ENCODE measurements at regions not wholly inside any gene's neighbourhood (a gene's known extent, or its start where the extent isn't known, plus 50 kb on each side); places are given as distances from the start of the nearest gene placed in this dataset.

- TF ChIP-seq CTCF (IDR thresholded peaks at IDR 0.05) (no peak), POLR2A (IDR thresholded peaks at IDR 0.05) (no peak)
Measured at GRCh38 chr2:67701011-67701410, 303.9 kb downstream of the ETAA1 start.

Data from adrenal gland (tissue), 5 donors.